HG03045 (cell line): ENCODE measurements at regions not wholly inside any gene's neighbourhood (a gene's known extent, or its start where the extent isn't known, plus 50 kb on each side); places are given as distances from the start of the nearest gene placed in this dataset.

Experiments used
- ATAC-seq: cut with Tn5 transposase; IDR thresholded peaks from one replicate; pipeline ENCODE4 v1.9.1; 2021; ENCODE audit warnings: mild to moderate bottlenecking, moderate library complexity; ENCODE audit not compliant: unreplicated experiment

DNA sequence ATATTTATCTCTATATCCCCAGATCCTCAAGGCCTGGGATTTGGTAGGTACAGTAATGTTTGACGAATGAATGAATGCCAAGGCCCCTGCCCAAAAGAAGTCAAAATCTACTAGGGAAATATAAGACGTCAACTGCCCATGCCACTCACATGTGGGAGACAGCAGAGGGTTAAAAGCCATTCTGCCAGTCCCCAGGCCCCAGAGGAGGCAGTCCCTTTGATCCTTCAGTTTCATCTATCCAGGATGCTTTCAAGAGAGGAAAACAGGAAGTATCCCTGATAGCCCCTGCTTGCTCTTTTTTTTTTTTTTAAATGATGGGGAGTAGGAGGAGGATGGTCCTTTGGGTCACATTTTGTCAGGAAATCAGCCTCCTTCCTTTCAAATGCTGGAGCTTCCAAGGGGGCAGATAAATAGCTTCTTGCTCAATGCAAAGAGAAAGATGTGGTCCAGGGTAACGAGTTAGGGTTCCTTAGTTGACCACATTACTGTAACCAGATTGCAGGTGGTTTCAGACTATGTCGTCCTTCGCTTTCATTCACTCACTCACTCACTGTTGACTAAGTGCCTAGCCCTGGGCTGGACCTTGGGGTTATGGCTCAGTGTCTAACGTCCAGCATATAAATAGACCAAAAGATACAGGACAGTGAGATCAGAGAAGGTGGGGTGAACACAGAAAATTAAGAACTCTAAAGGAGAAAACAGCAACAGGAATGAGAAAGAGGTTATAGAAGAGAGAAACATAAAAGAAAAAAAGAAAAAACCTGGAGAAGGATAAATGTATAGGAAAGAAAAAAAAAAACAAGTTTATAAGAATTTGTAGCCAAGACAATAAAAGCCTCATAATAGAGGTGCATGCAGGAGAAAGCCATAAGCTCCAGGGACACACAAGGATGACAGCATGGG lies 64.6 kb upstream of the PIM1 start:
- ATAC-seq: no peak

DNA sequence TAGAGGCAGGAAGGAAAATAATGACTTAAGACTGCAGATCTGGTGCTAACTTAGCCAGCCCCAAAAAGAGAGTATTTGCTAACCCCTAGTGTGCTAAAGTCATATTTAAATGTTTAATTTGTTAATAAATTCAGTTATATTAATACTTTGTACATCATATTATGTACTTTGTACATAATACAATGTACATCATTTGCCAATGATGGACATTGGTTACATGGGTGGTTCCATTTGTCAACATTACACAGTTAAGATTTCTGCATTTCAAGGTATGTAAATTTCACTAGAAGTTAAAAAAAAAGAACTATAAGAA lies 63.9 kb upstream of the PIM1 start:
- no peak for ATAC-seq

DNA sequence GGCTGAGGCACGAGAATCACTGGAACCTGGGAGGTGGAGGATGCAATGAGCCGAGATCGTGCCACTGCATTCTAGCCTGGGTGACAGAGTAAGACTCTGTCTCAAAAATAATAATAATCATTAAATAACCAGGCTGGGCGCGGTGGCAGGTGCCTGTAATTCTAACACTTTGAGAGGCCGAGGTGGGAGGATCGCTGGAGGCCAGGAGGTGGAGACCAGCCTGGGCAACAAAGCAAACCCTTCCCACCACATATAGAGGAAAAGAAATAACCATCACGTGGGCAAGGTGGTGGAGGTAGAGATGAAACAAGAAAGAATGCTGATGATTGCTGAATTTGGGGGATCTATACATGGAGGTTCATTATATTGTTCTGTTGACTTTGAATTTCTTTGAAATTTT lies 63.4 kb upstream of the PIM1 start:
- ATAC-seq: no peak

DNA sequence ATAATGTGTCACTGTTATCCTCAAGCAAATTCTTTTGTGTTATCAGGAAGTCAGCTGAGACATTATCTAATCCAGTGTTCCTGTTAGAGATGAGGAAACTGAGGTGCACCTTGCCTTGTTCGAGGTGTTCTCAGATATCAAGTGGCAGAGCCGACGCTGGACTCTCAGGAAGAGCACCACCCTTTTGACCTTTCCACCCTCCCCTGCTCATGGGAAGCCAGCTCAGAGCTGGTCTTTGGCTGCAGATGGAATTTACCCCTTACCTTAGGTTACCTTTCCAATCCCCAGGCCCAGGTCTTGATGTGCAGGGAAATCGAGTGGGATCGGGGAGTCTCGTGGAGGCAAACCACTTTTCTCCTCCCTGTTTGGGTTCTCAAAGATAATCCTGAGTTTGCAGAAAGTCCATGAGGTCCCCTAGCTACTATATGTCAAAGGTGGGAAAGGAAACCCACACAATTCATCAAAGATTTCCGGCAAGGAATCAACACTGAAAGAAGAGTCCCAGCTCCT lies 62.9 kb upstream of the PIM1 start:
- ATAC-seq: no peak

DNA sequence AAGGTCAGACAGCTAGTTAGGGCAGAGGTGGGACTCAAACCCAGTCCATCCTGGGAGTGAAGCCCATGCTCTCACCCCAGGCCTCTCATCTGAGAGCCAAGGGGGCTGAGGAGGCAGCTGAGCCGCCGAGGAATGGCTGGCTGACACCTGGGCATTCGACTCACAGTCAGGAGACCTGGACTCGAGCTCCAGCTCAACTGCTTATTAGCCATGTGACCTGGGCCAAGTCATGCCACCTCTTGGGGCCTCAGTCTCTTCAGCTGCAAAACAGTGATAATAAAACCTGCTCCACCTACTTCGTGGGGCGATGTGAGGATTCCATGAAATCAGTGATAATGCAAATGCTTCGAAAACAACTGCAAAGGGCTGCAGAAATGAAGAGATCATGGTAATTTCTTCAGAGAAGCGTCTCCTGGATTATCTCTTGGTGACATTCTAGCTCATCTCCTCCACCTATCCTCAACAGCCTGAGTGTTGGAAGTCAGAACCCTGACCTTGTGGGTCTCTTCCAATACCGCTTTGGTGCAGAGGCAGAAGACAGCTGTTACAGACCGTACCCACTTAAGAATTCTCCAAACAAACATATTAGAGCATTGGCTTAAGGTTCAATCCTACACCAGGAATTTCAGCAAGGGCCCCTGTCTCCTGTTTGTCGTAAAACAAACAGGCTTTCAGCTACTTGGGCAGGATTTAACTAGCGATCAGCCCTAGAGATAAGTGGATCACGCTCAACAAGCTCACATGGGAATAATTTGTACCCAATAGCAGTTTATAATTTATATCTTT lies 60.0 kb upstream of the PIM1 start:
- ATAC-seq: no peak

DNA sequence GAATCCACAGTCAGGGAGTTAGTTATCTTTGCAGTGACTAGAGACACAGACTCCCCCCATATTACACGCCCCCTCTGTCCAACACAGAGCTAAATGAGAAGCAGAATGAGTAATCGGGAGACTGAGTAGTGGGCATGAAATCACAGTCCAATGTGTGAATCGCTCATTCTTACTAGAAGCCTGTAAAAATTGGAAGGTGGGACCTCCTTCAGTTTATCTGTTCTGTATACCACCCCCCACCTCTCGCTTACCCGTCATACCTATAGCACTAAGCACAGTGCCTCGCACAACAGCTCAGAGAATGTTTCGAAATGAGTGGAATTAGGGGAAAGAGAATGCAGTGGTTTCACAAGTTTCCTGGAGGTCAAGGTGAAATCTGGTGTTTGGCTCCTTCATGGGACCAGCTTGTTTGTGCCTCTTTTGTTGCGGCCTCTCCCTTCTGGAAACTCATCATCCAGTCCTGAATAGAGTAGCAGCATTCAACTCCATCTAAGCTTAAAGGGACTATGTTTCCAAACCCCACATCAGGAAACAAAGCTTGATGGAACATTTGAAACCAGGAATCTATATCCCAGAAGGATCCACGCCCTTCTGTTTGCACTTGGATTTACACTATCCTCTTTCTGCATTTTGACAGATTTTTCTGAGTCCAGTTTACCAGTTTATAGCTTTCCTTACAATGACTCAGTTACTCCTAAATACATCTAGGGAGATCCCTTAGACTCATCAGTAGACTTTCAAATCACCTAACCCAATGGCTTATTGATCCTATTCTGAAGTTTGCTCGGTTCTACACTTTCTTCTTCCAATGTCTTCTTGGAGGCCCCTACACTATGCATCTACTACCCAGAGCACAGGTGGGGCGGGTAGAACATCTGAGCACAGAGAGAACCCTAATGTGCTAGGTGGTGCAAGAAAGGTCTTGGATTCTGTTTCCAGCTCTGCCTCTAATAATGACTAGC lies 59.2 kb upstream of the PIM1 start:
- peak; percentile 57 for ATAC-seq

DNA sequence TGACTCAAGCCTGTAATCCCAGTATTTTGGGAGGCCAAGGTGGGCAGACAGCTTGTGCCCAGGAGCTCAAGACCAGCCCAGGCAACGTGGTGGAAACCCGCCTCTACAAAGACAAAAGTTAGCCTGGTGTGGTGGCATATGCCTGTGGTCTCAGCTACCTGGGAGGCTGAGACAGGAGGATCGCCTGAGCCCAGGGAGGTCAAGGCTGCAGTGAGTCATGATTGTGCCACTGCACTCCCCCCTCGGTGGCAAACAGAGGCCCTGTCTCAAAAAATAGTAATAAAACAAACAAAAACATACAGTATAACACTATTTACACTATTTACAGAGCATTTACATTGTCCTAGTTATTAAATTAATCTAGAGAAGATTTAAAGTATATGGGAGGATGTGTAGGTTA lies 56.0 kb upstream of the PIM1 start:
- no peak for ATAC-seq

DNA sequence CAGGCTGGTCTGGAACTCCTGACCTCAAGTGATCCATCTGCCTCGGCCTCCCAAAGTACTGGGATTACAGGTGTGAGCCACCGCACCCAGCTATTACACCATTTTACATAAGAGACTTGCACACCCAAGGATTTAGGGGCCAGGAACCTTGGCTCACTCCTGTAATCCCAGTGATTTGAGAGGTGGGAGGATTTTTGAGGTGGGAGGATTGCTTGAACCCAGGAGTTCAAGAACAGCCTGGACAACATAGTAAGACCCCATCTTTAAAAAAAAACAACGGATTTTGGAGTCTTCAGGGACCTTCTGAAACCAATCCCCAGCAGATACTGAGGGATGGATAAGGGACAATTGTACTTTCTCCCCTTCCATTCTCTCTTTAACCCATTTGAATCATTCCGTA lies 55.3 kb upstream of the PIM1 start:
- ATAC-seq: no peak

DNA sequence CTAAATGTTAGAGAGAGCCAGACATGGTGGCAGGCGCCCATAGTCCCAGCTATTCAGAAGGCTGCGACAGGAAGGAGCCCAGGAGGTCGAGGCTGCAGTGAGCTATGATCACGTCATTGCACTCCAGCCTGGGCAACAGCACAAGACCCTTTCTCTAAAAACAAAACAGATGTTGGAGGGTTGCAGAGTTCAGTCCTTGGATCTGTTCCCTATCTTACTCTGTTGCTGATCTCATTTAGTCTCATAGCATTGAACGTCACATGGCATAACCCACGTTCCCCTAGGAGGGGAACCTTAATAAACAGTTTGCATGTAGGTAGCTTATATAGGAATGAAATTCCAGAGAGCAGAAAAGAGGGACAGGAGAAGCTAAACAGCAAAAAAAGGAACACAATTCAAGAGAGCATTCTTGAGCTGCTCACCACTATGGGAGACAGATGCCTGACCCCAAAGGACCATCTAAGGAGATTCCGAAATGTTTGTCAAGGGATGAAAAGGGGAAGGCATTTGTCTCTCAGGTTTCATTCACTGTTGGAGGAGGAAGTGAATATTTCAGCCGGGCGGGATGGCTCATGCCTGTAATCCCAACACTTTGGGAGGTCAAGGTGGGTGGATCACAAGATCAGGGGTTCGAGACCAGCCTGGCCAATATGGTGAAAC lies 54.6 kb upstream of the PIM1 start:
- no peak for ATAC-seq

DNA sequence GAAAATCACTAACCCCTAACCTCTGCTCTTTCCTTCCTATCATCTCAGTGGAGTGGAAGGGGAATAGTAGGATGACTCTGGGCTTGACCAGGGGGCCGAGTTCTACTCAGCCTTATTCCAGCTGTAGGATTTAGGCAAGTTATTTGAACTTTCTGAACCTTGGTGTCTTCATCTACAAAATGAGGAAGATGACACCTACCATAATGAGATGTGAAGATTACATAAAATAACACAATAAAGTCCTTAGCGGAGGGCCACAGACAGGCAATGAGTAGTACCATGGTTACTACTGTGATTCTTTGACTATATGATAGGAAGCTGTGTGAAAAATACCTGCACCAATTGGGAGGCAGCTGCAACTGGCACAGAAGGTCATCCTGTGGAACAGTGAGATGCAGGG lies 53.6 kb upstream of the PIM1 start:
- no peak for ATAC-seq

DNA sequence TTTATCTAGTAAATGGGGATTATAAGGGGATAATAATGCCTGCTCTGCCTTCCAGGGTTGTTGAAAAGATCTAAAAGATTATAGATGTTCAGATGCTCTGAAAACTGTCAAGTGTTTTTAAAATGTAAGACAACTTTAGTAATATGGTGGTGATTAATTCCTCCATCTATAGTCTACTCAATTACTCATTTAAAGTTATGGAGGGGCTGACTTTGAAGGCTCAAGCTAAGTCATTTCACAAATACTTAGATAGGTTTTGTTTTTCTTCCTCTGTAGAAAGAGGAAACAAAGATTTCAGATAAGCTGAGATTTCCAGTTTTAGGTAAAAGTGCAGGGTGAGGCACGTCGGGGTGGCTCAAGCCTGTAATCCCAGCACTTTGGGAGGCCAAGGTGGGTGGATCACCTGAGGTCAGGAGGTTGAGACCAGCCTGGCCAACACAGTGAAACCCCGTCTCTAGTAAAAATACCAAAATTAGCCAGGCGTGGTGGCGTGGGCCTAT lies 50.5 kb upstream of the PIM1 start:
- no peak for ATAC-seq
